Effector memory CD8-positive, alpha-beta T cell (primary cell): ENCODE measurements at regions not wholly inside any gene's neighbourhood (a gene's known extent, or its start where the extent isn't known, plus 50 kb on each side); places are given as distances from the start of the nearest gene placed in this dataset.
A peak's percentile ranks its signal among the peaks of the same experiment; 100 is the strongest.

Experiments used
- ATAC-seq: fragments of 150-1000 bp; cut with Tn5 transposase; replicated peaks from 2 replicates; pipeline ENCODE4 v1.10.0; 2021; ENCODE audit warnings: mild to moderate bottlenecking, moderate library complexity
- DNase-seq, 3 experiments: peaks; one replicate each; pipeline ENCODE4 v3.0.0; 2021
- H3K27ac Mint-ChIP-seq, 2 donors: one replicate each; pipeline ENCODE4 v1.8.0; 2022; ENCODE audit warnings: mild to moderate bottlenecking in 2 of 2, mixed read lengths in 2 of 2, moderate library complexity in 2 of 2
- H3K27me3 Mint-ChIP-seq, 2 donors: one replicate each; pipeline ENCODE4 v1.8.0; 2022; ENCODE audit warnings: mixed read lengths in 2 of 2
- H3K36me3 Mint-ChIP-seq: one replicate; pipeline ENCODE4 v1.8.0; 2022; ENCODE audit warnings: mild to moderate bottlenecking, moderate library complexity, mixed read lengths; ENCODE audit not compliant: insufficient read depth
- H3K4me1 Mint-ChIP-seq, 2 donors: one replicate each; pipeline ENCODE4 v1.8.0; 2022; ENCODE audit warnings: low read depth in 2 of 2, mixed read lengths in 2 of 2
- H3K4me3 Mint-ChIP-seq, 2 donors: one replicate each; pipeline ENCODE4 v1.8.0; 2022; ENCODE audit warnings: mild to moderate bottlenecking in 2 of 2, mixed read lengths in 2 of 2, moderate library complexity in 2 of 2
- H3K9me3 Mint-ChIP-seq, 2 donors: one replicate each; pipeline ENCODE4 v1.8.0; 2022; ENCODE audit warnings: mixed read lengths in 2 of 2

GRCh38 chr17:73989671-73990070 lies 213.8 kb upstream of the RPL38 start:
- no peak overlapping the region for H3K27ac Mint-ChIP-seq
- peaks cover 3 to 9% of the 10 kb centered on the region in 2 donors for H3K4me1 Mint-ChIP-seq

GRCh38 chr17:73990290-73990689 lies 213.2 kb upstream of the RPL38 start:
- DNase-seq (no peak), ATAC-seq (no peak)
- Mint-ChIP-seq H3K9me3 (no peaks in the 10 kb centered on the region), H3K27me3 (peaks cover 6 to 23% of the 10 kb centered on the region in 2 donors), H3K4me3 (no peak overlapping the region), H3K36me3 (no peaks in the 10 kb centered on the region), H3K27ac (no peak overlapping the region), H3K4me1 (peaks cover 1 to 3% of the 10 kb centered on the region in 2 donors)

More at GRCh38 chr17:73989671-73990070, 213.8 kb upstream of the RPL38 start:
- H3K4me3 Mint-ChIP-seq = no peak overlapping the region
- H3K36me3 Mint-ChIP-seq = no peaks in the 10 kb centered on the region
- DNase-seq (no peak), ATAC-seq (no peak)
- H3K27me3 Mint-ChIP-seq = peaks cover 6 to 25% of the 10 kb centered on the region in 2 donors
- no peaks in the 10 kb centered on the region for H3K9me3 Mint-ChIP-seq

- ATAC-seq (no peak), DNase-seq (no peak)
- no peak overlapping the region for H3K27ac Mint-ChIP-seq
- H3K4me1 Mint-ChIP-seq = peaks cover 0 to 1% of the 10 kb centered on the region in 2 donors
- H3K36me3 Mint-ChIP-seq = no peaks in the 10 kb centered on the region
- peaks cover 6 to 23% of the 10 kb centered on the region in 2 donors for H3K27me3 Mint-ChIP-seq
- H3K4me3 Mint-ChIP-seq = no peak overlapping the region
- H3K9me3 Mint-ChIP-seq = no peaks in the 10 kb centered on the region
Observed at GRCh38 chr17:73991260-73991659, 212.2 kb upstream of the RPL38 start.

GRCh38 chr17:73994946-73995345 lies 208.5 kb upstream of the RPL38 start:
- Mint-ChIP-seq H3K9me3 (no peaks in the 10 kb centered on the region), H3K27me3 (peaks cover 26 to 46% of the 10 kb centered on the region in 2 donors), H3K4me3 (no peak overlapping the region), H3K4me1 (peaks cover 0 to 8% of the 10 kb centered on the region in 2 donors), H3K27ac (no peak overlapping the region), H3K36me3 (no peaks in the 10 kb centered on the region)
- DNase-seq (no peak), ATAC-seq (no peak)

- Mint-ChIP-seq H3K9me3 (no peaks in the 10 kb centered on the region), H3K27ac (no peak overlapping the region), H3K4me1 (peaks cover 0 to 8% of the 10 kb centered on the region in 2 donors), H3K27me3 (peaks cover 26 to 52% of the 10 kb centered on the region in 2 donors), H3K36me3 (no peaks in the 10 kb centered on the region), H3K4me3 (no peak overlapping the region)
- ATAC-seq = no peak
- DNase-seq = no peak
Observed at GRCh38 chr17:73997059-73997458, 206.4 kb upstream of the RPL38 start.

- H3K27me3 Mint-ChIP-seq = peaks cover 24 to 56% of the 10 kb centered on the region in 2 donors
- H3K4me1 Mint-ChIP-seq = peaks cover 0 to 8% of the 10 kb centered on the region in 2 donors
- H3K4me3 Mint-ChIP-seq = no peak overlapping the region
- no peaks in the 10 kb centered on the region for H3K36me3 Mint-ChIP-seq
- H3K9me3 Mint-ChIP-seq = no peaks in the 10 kb centered on the region
- DNase-seq (no peak), ATAC-seq (no peak)
- peak overlapping the region in 1 of 2 donors; percentile 26 for H3K27ac Mint-ChIP-seq
Observed at GRCh38 chr17:73998249-73998648, 205.2 kb upstream of the RPL38 start.

GRCh38 chr17:73998653-73999645 lies 204.5 kb upstream of the RPL38 start:
- Mint-ChIP-seq H3K27me3 (peaks cover 26 to 56% of the 10 kb centered on the region in 2 donors), H3K27ac (no peak overlapping the region), H3K9me3 (no peaks in the 10 kb centered on the region), H3K36me3 (no peaks in the 10 kb centered on the region), H3K4me3 (no peak overlapping the region), H3K4me1 (peaks cover 0 to 8% of the 10 kb centered on the region in 2 donors)
- ATAC-seq = peak; percentile 52
- DNase-seq = peak; percentile 39 to 47 (median 39)

GRCh38 chr17:74001145-74001544 lies 202.3 kb upstream of the RPL38 start:
- Mint-ChIP-seq H3K36me3 (no peaks in the 10 kb centered on the region), H3K4me1 (peaks cover 0 to 8% of the 10 kb centered on the region in 2 donors), H3K9me3 (no peaks in the 10 kb centered on the region), H3K4me3 (no peak overlapping the region), H3K27me3 (peaks cover 39 to 78% of the 10 kb centered on the region in 2 donors), H3K27ac (no peak overlapping the region)
- no peak for ATAC-seq
- DNase-seq = no peak

GRCh38 chr17:74002241-74002640 lies 201.2 kb upstream of the RPL38 start:
- H3K36me3 Mint-ChIP-seq = no peaks in the 10 kb centered on the region
- no peaks in the 10 kb centered on the region for H3K9me3 Mint-ChIP-seq
- peaks cover 40 to 86% of the 10 kb centered on the region in 2 donors for H3K27me3 Mint-ChIP-seq
- H3K27ac Mint-ChIP-seq = no peak overlapping the region
- ATAC-seq (no peak), DNase-seq (no peak)
- H3K4me1 Mint-ChIP-seq = peaks cover 0 to 8% of the 10 kb centered on the region in 2 donors
- H3K4me3 Mint-ChIP-seq = no peak overlapping the region

GRCh38 chr17:74004056-74004455 lies 199.4 kb upstream of the RPL38 start:
- Mint-ChIP-seq H3K4me3 (no peak overlapping the region), H3K27ac (no peak overlapping the region), H3K36me3 (no peaks in the 10 kb centered on the region), H3K27me3 (peaks cover 43 to 89% of the 10 kb centered on the region in 2 donors), H3K4me1 (no peaks in the 10 kb centered on the region), H3K9me3 (no peaks in the 10 kb centered on the region)
- no peak for DNase-seq
- ATAC-seq = no peak

- Mint-ChIP-seq H3K4me1 (no peaks in the 10 kb centered on the region), H3K36me3 (no peaks in the 10 kb centered on the region), H3K27ac (no peak overlapping the region), H3K27me3 (peaks cover 53 to 89% of the 10 kb centered on the region in 2 donors), H3K4me3 (no peak overlapping the region), H3K9me3 (no peaks in the 10 kb centered on the region)
- DNase-seq (no peak), ATAC-seq (no peak)
Observed at GRCh38 chr17:74005790-74006189, 197.7 kb upstream of the RPL38 start.

GRCh38 chr17:74006371-74006770 lies 197.1 kb upstream of the RPL38 start:
- no peaks in the 10 kb centered on the region for H3K4me1 Mint-ChIP-seq
- H3K36me3 Mint-ChIP-seq = no peaks in the 10 kb centered on the region
- no peak for DNase-seq
- no peak for ATAC-seq
- H3K27ac Mint-ChIP-seq = no peak overlapping the region
- no peaks in the 10 kb centered on the region for H3K9me3 Mint-ChIP-seq
- H3K27me3 Mint-ChIP-seq = peaks cover 59 to 93% of the 10 kb centered on the region in 2 donors
- H3K4me3 Mint-ChIP-seq = no peak overlapping the region

- H3K27ac Mint-ChIP-seq = no peak overlapping the region
- no peaks in the 10 kb centered on the region for H3K36me3 Mint-ChIP-seq
- H3K27me3 Mint-ChIP-seq = peaks cover 71 to 91% of the 10 kb centered on the region in 2 donors
- DNase-seq (no peak), ATAC-seq (no peak)
- H3K9me3 Mint-ChIP-seq = no peaks in the 10 kb centered on the region
- peaks cover 0 to 4% of the 10 kb centered on the region in 2 donors for H3K4me1 Mint-ChIP-seq
- no peak overlapping the region for H3K4me3 Mint-ChIP-seq
Observed at GRCh38 chr17:74008196-74008595, 195.3 kb upstream of the RPL38 start.
